Karpas-422 (cell line): ENCODE measurements at regions not wholly inside any gene's neighbourhood (a gene's known extent, or its start where the extent isn't known, plus 50 kb on each side); places are given as distances from the start of the nearest gene placed in this dataset.

ENCODE experiments used
- DNase-seq: peaks from one replicate; pipeline ENCODE4 v3.0.0-alpha.2; 2015
- H2AFZ ChIP-seq: fragments of 200-600 bp; sonication (generic); 2 replicates; pipeline ENCODE4 v1.6.1; 2014; ENCODE audit warnings: antibody characterized with exemption, low read length, mixed read lengths
- H3K27ac ChIP-seq: fragments of 200-600 bp; sonication (generic); 2 replicates; pipeline ENCODE4 v1.5.1; 2014; ENCODE audit warnings: mild to moderate bottlenecking, low read length, moderate library complexity
- H3K27me3 ChIP-seq: fragments of 200-600 bp; sonication (generic); 2 replicates; pipeline ENCODE4 v1.6.1; 2014; ENCODE audit warnings: low read length, mixed read lengths
- H3K36me3 ChIP-seq: fragments of 200-600 bp; sonication (generic); 2 replicates; pipeline ENCODE4 v1.6.1; 2014; ENCODE audit warnings: low read length, mixed read lengths; ENCODE audit not compliant: insufficient read depth
- H3K4me1 ChIP-seq: fragments of 200-600 bp; sonication (generic); 2 replicates; pipeline ENCODE4 v1.6.1; 2014; ENCODE audit warnings: mild to moderate bottlenecking, low read length, mixed read lengths
- H3K4me2 ChIP-seq: fragments of 200-600 bp; sonication (generic); 2 replicates; pipeline ENCODE4 v1.6.1; 2014; ENCODE audit warnings: low read length, low read depth, mild to moderate bottlenecking; ENCODE audit not compliant: poor library complexity, severe bottlenecking
- H3K4me3 ChIP-seq: fragments of 200-600 bp; sonication (generic); 2 replicates; pipeline ENCODE4 v1.5.1; 2014; ENCODE audit warnings: mild to moderate bottlenecking, antibody characterized with exemption, low read length, mixed read lengths
- H3K79me2 ChIP-seq: fragments of 200-600 bp; sonication (generic); 2 replicates; pipeline ENCODE4 v1.6.1; 2014; ENCODE audit warnings: mild to moderate bottlenecking, low read length, mixed read lengths
- H3K9ac ChIP-seq: fragments of 200-600 bp; sonication (generic); 2 replicates; pipeline ENCODE4 v1.6.0; 2014; ENCODE audit warnings: low read length
- H3K9me2 ChIP-seq: fragments of 200-600 bp; sonication (generic), shearing (Covaris generic); replicated peaks from 2 replicates; pipeline ENCODE4 v1.6.0; 2014; ENCODE audit warnings: mild to moderate bottlenecking, low read length, moderate library complexity; ENCODE audit not compliant: insufficient read depth
- H3K9me3 ChIP-seq: fragments of 300-700, 200-600 bp; sonication (generic); 2 replicates; pipeline ENCODE4 v1.6.1; 2014; ENCODE audit warnings: low read length, mixed read lengths
- H4K20me1 ChIP-seq: fragments of 200-600 bp; sonication (generic); 2 replicates; pipeline ENCODE4 v1.6.1; 2014; ENCODE audit warnings: mild to moderate bottlenecking, antibody characterized with exemption, low read length, low read depth; ENCODE audit not compliant: insufficient read depth

DNA sequence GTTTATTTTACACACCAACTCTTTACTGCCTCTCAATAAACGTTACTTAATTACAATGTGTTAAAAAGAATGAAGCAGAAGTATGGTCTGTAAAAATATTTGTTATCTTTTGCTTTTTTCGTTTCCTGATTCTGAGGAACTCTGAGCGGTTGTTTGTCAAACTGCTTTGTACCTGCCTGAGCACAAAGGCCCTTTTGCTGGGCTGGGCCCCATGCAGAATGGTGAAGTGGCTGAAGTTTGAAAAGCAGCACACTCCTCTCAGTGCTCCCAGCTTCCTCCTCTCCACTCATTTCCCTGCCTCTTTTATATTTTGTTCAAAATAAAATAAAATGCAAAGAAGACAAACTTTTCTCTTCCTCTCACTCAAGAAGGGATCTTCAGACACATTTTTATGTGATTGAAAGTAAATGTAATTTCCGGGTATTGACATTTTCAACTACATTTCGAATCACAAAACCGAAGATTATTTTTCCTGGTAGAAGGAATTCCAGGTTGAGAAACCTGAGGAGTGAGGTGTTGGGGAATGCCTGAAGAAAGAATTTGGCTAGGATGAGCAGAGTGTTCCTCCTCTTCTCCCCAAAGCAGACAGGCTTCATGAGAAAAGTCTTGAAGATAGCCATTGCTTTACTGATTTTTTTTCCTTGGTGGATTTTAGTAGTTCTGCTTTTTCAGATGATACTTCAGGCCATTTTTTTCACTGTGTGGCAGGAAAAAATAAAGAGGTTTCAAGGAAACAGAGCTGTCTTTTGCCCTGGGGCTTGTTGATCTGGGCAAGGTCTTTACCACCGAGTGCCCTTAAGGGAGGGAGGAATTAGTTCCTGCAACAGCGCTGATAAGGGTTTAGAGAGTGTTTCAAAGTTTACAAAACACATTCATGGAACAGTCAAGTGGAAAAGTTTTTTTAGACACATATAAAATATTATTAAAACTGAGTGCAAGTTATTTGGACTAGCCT, 229.8 kb downstream of the NFKBIZ start:
- Histone ChIP-seq H4K20me1 (no peaks in the 10 kb centered on the region), H3K9me2 (no peaks in the 10 kb centered on the region), H3K27me3 (no peaks in the 10 kb centered on the region), H2AFZ (no peak overlapping the region), H3K4me2 (no peak overlapping the region), H3K36me3 (no peaks in the 10 kb centered on the region), H3K4me3 (no peak overlapping the region), H3K4me1 (no peaks in the 10 kb centered on the region), H3K9ac (no peak overlapping the region), H3K9me3 (no peaks in the 10 kb centered on the region), H3K27ac (no peak overlapping the region), H3K79me2 (no peaks in the 10 kb centered on the region)
- DNase-seq: no peak

DNA sequence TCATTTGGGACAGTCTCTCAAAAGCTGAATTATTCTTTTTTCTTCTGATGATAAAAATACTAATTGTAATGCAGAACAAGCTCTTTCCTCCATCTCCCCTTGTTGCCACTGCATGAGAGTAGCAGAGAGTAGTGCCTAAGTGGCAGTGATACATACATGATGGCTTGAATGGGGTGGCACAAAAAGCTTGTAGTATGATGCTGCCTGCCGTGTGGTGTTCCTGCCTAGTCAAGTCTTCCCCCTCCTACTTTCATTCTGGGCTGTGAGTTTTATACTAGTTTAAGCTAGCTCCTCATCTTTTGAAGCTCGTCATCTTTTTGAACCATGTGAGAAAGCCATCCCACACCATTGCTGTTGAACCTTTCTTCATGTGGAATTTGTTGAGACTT, 230.5 kb downstream of the NFKBIZ start:
- no peaks in the 10 kb centered on the region for H3K27me3 ChIP-seq
- no peak overlapping the region for H3K9ac ChIP-seq
- no peaks in the 10 kb centered on the region for H3K9me3 ChIP-seq
- no peaks in the 10 kb centered on the region for H3K4me1 ChIP-seq
- DNase-seq: no peak
- H3K36me3 ChIP-seq: no peaks in the 10 kb centered on the region
- no peaks in the 10 kb centered on the region for H4K20me1 ChIP-seq
- no peak overlapping the region for H3K4me3 ChIP-seq
- H3K9me2 ChIP-seq: no peaks in the 10 kb centered on the region
- no peak overlapping the region for H3K4me2 ChIP-seq
- no peaks in the 10 kb centered on the region for H3K79me2 ChIP-seq
- H3K27ac ChIP-seq: no peak overlapping the region
- H2AFZ ChIP-seq: no peak overlapping the region

GRCh38 chr3:102081572-102082289, 232.4 kb downstream of the NFKBIZ start:
- Histone ChIP-seq H3K4me2 (no peak overlapping the region), H3K9ac (no peak overlapping the region)

GRCh38 chr3:102083473-102083872, 234.2 kb downstream of the NFKBIZ start:
- Histone ChIP-seq H2AFZ (no peak overlapping the region), H3K4me2 (no peak overlapping the region), H3K9me2 (no peaks in the 10 kb centered on the region), H3K9ac (no peak overlapping the region), H3K4me3 (no peak overlapping the region), H3K4me1 (no peaks in the 10 kb centered on the region), H4K20me1 (no peaks in the 10 kb centered on the region), H3K27me3 (no peaks in the 10 kb centered on the region), H3K9me3 (no peaks in the 10 kb centered on the region), H3K79me2 (no peaks in the 10 kb centered on the region), H3K36me3 (no peaks in the 10 kb centered on the region), H3K27ac (no peak overlapping the region)
- DNase-seq: no peak

More at GRCh38 chr3:102081572-102082289, 232.4 kb downstream of the NFKBIZ start:
- H3K27ac ChIP-seq: no peak overlapping the region
- no peaks in the 10 kb centered on the region for H3K9me2 ChIP-seq
- no peaks in the 10 kb centered on the region for H3K27me3 ChIP-seq
- no peak overlapping the region for H3K4me3 ChIP-seq
- no peaks in the 10 kb centered on the region for H3K4me1 ChIP-seq
- no peaks in the 10 kb centered on the region for H3K9me3 ChIP-seq
- DNase-seq: no peak
- no peak overlapping the region for H2AFZ ChIP-seq
- H3K36me3 ChIP-seq: no peaks in the 10 kb centered on the region
- H3K79me2 ChIP-seq: no peaks in the 10 kb centered on the region
- no peaks in the 10 kb centered on the region for H4K20me1 ChIP-seq

- Histone ChIP-seq H3K36me3 (no peaks in the 10 kb centered on the region), H3K4me2 (no peak overlapping the region), H3K9me2 (no peaks in the 10 kb centered on the region), H4K20me1 (no peaks in the 10 kb centered on the region), H3K9me3 (no peaks in the 10 kb centered on the region), H3K79me2 (no peaks in the 10 kb centered on the region), H3K27me3 (no peaks in the 10 kb centered on the region), H3K9ac (no peak overlapping the region), H3K4me3 (no peak overlapping the region), H3K27ac (no peak overlapping the region), H2AFZ (no peak overlapping the region), H3K4me1 (no peaks in the 10 kb centered on the region)
- DNase-seq: no peak
These were observed 234.7 kb downstream of the NFKBIZ start for GRCh38 chr3:102084006-102084405.

GRCh38 chr3:102084704-102085103, 235.4 kb downstream of the NFKBIZ start:
- Histone ChIP-seq H3K9ac (no peak overlapping the region), H3K9me3 (no peaks in the 10 kb centered on the region), H3K27ac (no peak overlapping the region), H2AFZ (no peak overlapping the region), H4K20me1 (no peaks in the 10 kb centered on the region), H3K4me3 (no peak overlapping the region), H3K4me1 (no peaks in the 10 kb centered on the region), H3K36me3 (no peaks in the 10 kb centered on the region), H3K27me3 (no peaks in the 10 kb centered on the region), H3K4me2 (no peak overlapping the region), H3K79me2 (no peaks in the 10 kb centered on the region), H3K9me2 (no peaks in the 10 kb centered on the region)
- no peak for DNase-seq

DNA sequence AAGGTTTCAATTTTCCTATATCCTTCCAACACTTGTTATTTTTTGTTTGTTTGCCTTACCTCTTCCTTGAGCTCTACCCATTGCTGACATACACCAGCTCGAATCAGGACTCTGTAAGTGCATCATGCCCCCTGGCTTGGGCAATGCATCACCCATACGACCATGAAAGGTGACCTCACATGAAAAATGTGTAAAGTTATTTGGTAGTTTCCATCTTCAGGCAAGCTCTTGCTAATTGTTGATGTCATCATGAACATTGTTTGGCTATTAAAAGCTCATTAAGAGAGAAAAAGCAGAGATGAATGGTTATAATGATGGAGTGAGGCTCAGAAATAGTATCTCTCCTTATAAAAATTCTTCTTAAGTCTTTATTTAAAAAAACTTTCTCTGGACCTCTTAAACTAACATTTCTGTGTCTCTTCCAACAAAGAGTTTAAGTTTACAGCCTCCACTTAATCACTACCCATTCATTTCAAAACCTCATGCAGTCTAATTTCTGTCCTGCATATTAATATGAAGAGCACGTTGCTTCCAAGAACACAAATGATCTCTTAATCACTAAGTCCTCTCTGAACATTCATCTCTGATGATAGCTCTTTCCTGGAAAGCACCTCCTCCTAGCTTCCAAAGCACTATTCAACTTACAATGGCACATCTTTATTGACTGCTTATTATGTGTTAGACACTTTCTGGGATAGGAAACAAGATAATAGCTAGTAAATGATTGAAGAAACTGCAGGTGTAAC, 236.3 kb downstream of the NFKBIZ start:
- Histone ChIP-seq H3K4me2 (no peak overlapping the region), H3K9ac (no peak overlapping the region), H3K27ac (no peak overlapping the region), H3K9me2 (no peaks in the 10 kb centered on the region), H3K79me2 (no peaks in the 10 kb centered on the region), H3K4me1 (no peaks in the 10 kb centered on the region), H3K27me3 (no peaks in the 10 kb centered on the region), H3K36me3 (no peaks in the 10 kb centered on the region), H3K9me3 (no peaks in the 10 kb centered on the region), H4K20me1 (no peaks in the 10 kb centered on the region), H3K4me3 (no peak overlapping the region), H2AFZ (no peak overlapping the region)
- DNase-seq: no peak

DNA sequence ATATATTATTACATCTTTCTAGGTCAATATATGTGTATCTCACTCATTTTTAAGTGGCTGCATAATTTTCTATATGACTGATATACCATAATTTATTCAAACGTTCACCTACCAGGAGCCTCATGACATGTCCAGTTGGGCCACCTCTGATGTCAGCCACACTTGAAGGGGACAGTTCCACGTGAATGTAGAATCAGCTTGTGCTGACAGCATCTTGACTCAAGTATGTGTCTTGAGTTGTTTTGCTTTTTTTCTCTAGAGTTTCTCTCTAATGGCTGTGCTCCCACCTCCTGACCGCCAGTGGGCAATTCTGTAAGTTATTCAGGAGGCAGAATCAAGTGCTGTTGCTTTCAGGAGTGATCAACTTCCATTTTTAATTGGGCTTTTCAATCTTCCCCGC, 237.9 kb downstream of the NFKBIZ start:
- no peaks in the 10 kb centered on the region for H3K9me3 ChIP-seq
- H3K27ac ChIP-seq: no peak overlapping the region
- no peak overlapping the region for H2AFZ ChIP-seq
- DNase-seq: no peak
- H3K9me2 ChIP-seq: no peaks in the 10 kb centered on the region
- H4K20me1 ChIP-seq: no peaks in the 10 kb centered on the region
- no peaks in the 10 kb centered on the region for H3K36me3 ChIP-seq
- no peaks in the 10 kb centered on the region for H3K79me2 ChIP-seq
- no peak overlapping the region for H3K4me3 ChIP-seq
- H3K27me3 ChIP-seq: no peaks in the 10 kb centered on the region
- H3K4me2 ChIP-seq: no peak overlapping the region
- H3K9ac ChIP-seq: no peak overlapping the region
- H3K4me1 ChIP-seq: no peaks in the 10 kb centered on the region
